GM08714 (cell line): ENCODE measurements at regions not wholly inside any gene's neighbourhood (a gene's known extent, or its start where the extent isn't known, plus 50 kb on each side); places are given as distances from the start of the nearest gene placed in this dataset.

Source experiments
- H3K4me3 ChIP-seq: fragments of 200-500 bp; sonication (Bioruptor generic); 2 replicates; pipeline ENCODE4 v1.5.1; 2014; ENCODE audit warnings: mild to moderate bottlenecking, low read length, inconsistent platforms
- ZNF274 ChIP-seq: IDR thresholded peaks from 2 replicates; pipeline ENCODE4 v1.6.1; 2012; ENCODE audit warnings: mild to moderate bottlenecking, low read depth, low read length

- TF ChIP-seq ZNF274: no peak
- H3K4me3 ChIP-seq: no peak overlapping the region
Observed at GRCh38 chr4:57588557-57588956, 478.4 kb upstream of the IGFBP7 start.

GRCh38 chr4:57580710-57581599, 470.8 kb upstream of the IGFBP7 start:
- no peak overlapping the region for H3K4me3 ChIP-seq
- no peak for TF ChIP-seq ZNF274

- no peak for TF ChIP-seq ZNF274
- H3K4me3 ChIP-seq: no peak overlapping the region
Observed at GRCh38 chr4:57575426-57575825, 465.2 kb upstream of the IGFBP7 start.

DNA sequence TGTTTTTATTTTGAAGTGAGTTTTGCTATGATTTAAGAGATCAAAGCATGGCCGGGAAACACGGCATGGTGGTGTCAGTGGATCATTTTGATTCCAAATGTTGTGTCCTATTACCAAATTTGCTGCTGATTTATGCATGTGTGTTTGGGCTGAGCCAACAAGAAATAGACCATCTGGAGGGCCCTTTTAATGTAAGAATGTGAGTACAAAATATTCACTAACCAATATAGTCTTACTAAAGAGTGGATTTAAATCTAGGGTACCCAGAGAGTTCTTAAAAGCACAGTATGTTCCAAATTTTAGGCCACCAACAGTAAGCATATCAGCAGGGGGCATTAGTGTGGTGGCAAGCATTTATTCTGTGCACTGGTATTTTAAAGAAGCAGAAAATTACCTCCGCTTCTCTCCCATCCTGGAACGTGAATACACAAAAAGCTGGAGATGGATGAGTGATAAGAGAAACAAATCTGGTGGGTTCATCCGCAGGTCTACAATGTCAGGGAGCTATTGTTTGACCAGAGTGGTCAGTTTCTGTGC, 444.4 kb upstream of the IGFBP7 start:
- H3K4me3 ChIP-seq: no peak overlapping the region
- TF ChIP-seq ZNF274: no peak

GRCh38 chr4:57553728-57554127, 443.5 kb upstream of the IGFBP7 start:
- no peak overlapping the region for H3K4me3 ChIP-seq
- TF ChIP-seq ZNF274: no peak

- H3K4me3 ChIP-seq: no peak overlapping the region
- TF ChIP-seq ZNF274: no peak
Observed at GRCh38 chr4:57550198-57550597, 440.0 kb upstream of the IGFBP7 start.

- no peak overlapping the region for H3K4me3 ChIP-seq
- no peak for TF ChIP-seq ZNF274
Observed at GRCh38 chr4:57548856-57549255, 438.7 kb upstream of the IGFBP7 start.

GRCh38 chr4:57544811-57545654, 434.8 kb upstream of the IGFBP7 start:
- H3K4me3 ChIP-seq: no peak overlapping the region
- no peak for TF ChIP-seq ZNF274

DNA sequence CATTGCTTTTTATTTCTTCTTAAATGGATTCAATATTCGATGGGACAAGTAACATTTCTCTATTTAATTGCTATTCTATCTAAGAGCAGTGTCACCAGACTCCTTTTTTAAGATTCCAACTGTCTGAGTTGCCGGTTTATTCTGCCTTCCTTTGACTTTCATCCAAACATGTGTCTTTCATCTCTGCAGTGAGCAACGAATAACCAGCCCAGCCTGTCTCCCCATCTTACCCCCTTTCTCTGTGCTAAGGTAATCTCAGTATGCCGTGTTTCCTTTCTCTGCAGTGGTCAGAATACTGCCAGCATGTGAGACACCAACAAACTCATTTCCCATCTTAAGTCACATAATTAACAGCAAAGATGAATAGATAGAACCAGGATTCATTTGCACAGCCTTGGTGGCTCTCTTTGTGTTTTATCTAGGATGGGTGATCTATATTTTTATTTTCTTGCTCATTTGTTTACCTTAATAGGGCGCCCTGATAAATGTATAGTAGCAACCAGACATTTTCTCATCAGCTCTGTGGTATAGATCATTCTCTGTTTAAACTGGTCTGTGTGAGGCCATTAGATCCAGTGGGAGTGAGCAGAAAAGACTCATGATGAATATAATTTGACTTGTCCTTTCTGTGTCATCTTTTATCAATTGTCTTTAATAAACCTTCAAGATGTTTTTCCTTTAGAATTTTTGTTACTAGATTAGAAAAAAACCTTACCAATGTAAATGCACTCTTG, 394.8 kb upstream of the IGFBP7 start:
- no peak for TF ChIP-seq ZNF274
- H3K4me3 ChIP-seq: no peak overlapping the region

DNA sequence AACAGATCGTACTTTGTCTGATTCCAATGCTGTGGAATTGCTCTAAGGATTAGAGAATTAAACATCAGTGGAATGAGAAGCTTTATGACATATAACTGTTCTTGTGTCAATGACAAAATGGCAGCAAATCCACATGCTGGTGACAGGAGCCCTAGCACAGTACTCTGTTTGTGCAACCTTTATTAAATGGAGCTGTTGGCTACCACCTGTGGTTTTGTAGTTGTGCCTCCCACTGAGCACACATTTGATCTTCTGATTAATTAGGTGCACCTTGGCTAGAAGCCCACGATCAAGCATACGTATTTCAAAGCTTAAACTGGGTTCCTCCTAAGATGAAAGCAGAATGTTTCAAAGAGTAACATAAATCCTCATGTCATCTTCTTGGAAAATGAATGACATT, 394.0 kb upstream of the IGFBP7 start:
- no peak for TF ChIP-seq ZNF274

GRCh38 chr4:57501720-57502119, 391.5 kb upstream of the IGFBP7 start:
- no peak overlapping the region for H3K4me3 ChIP-seq
- no peak for TF ChIP-seq ZNF274

More for the DNA sequence above, 394.0 kb upstream of the IGFBP7 start:
- no peak overlapping the region for H3K4me3 ChIP-seq

DNA sequence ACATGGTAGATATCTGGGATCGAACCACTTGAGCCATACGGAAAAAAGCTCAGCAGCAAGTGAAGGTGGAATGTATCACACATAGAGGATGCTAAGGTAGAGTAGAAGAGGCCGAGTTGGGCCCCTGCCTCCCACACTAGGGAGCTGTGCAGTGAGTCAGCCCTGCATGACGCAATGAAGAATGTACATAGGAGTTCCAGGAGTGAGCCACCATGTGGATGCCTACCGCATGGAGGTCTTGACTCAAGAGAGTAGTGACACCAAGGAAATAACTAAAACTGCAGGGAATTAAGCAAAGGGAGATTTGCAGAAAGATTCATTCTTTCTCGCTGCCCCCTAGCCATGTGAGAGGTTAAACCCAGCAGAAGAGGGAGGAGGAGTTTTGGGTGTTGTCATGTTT, 389.6 kb upstream of the IGFBP7 start:
- no peak overlapping the region for H3K4me3 ChIP-seq
- TF ChIP-seq ZNF274: no peak

GRCh38 chr4:57498251-57498650, 388.1 kb upstream of the IGFBP7 start:
- TF ChIP-seq ZNF274: no peak
- H3K4me3 ChIP-seq: no peak overlapping the region
